Lung (tissue), 11 donors: ENCODE measurements at regions not wholly inside any gene's neighbourhood (a gene's known extent, or its start where the extent isn't known, plus 50 kb on each side); places are given as distances from the start of the nearest gene placed in this dataset.

Experiments used
- ATAC-seq: fragments of 200-7000 bp; cut with Tn5 transposase; one replicate; pipeline ENCODE4 v1.9.1; 2020; ENCODE audit warnings: moderate number of reproducible peaks; ENCODE audit not compliant: insufficient read depth, low FRiP score
- DNase-seq, 3 donors: peaks; one replicate each; pipeline ENCODE4 v3.0.0-alpha.2; 2013 to 2017
- H3K27ac ChIP-seq, 2 donors: one replicate each; pipeline ENCODE4 v1.5.1; 2013; ENCODE audit warnings: mild to moderate bottlenecking in 2 of 2, moderate library complexity in 2 of 2, control low read depth in 1 of 2, inconsistent platforms in 1 of 2, low read depth in 1 of 2, low read length in 1 of 2
- H3K27me3 ChIP-seq, 3 donors: one replicate each; pipeline ENCODE4 v1.5.1; 2013; ENCODE audit warnings: low read length in 2 of 3; ENCODE audit not compliant: control insufficient read depth in 3 of 3, insufficient read depth in 3 of 3
- H3K36me3 ChIP-seq, 4 donors: one replicate each; pipeline ENCODE4 v1.5.1; 2013; ENCODE audit warnings: low read length in 4 of 4, mild to moderate bottlenecking in 1 of 4, moderate library complexity in 1 of 4; ENCODE audit not compliant: control insufficient read depth in 4 of 4, insufficient read depth in 4 of 4
- H3K4me1 ChIP-seq, 5 donors: one replicate each; pipeline ENCODE4 v1.5.1; 2013; ENCODE audit warnings: low read length in 5 of 5, mild to moderate bottlenecking in 2 of 5, moderate library complexity in 1 of 5; ENCODE audit not compliant: control insufficient read depth in 5 of 5, insufficient read depth in 5 of 5
- H3K4me3 ChIP-seq: one replicate; pipeline ENCODE4 v1.5.1; 2013; ENCODE audit warnings: mild to moderate bottlenecking, control low read depth, moderate library complexity
- H3K9ac ChIP-seq, 2 donors: one replicate each; pipeline ENCODE4 v1.5.1; 2013; ENCODE audit warnings: low read length in 2 of 2, control low read depth in 1 of 2; ENCODE audit not compliant: insufficient read depth in 1 of 2
- H3K9me3 ChIP-seq, 4 donors: one replicate each; pipeline ENCODE4 v1.5.1; 2013; ENCODE audit warnings: low read length in 3 of 4, mild to moderate bottlenecking in 1 of 4, moderate library complexity in 1 of 4; ENCODE audit not compliant: control insufficient read depth in 4 of 4, insufficient read depth in 3 of 4
- WGBS, 2 donors: extraction: QIAGEN DNeasy Blood & Tissue Kit; methylation state at CpG; one replicate each; pipeline ENCODE4 v1.1.7; 2013; 5-methylcytosine and 5-hydroxymethylcytosine counted together
- TF ChIP-seq, protein P1 (sequence below): IDR thresholded peaks from 2 replicates; pipeline ENCODE4 v1.5.1; 2012; ENCODE audit warnings: mild to moderate bottlenecking; ENCODE audit errors: control extremely low read depth, extremely low read depth
- donor health status: control.
- donor health status: control.
- donor health status: Bipolar disorder and iron deficiency.
- donor health status: healthy.
- donor health status: DM: yes; HTN: yes; CAD: no.

DNA sequence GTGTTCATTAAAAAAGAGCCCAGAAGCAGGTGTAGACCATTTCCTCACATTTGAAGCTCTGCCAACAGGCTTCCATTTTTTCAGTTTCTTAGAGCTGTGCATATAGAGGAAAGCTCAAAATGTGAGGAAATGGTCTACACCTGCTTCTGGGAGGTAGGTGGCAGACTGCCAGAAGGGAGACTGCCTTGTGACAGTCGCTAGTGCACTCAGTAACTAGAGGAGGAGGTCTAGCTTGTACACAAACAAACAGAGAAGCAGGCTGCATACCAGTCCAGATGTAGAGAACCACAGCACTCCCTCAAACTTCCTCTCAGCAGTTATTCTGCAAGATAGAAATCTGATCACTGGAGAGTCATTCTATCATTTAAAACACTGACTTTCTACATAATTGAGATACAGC, 800.2 kb downstream of the EFNB2 start:
- Histone ChIP-seq H3K36me3 (no peaks in the 10 kb centered on the region), H3K4me3 (no peak overlapping the region), H3K9me3 (no peaks in the 10 kb centered on the region), H3K27me3 (no peaks in the 10 kb centered on the region), H3K9ac (no peak overlapping the region), H3K27ac (no peak overlapping the region), H3K4me1 (peaks cover 0 to 5% (median 0%) of the 10 kb centered on the region in 5 donors)
- TF ChIP-seq, protein P1, sequence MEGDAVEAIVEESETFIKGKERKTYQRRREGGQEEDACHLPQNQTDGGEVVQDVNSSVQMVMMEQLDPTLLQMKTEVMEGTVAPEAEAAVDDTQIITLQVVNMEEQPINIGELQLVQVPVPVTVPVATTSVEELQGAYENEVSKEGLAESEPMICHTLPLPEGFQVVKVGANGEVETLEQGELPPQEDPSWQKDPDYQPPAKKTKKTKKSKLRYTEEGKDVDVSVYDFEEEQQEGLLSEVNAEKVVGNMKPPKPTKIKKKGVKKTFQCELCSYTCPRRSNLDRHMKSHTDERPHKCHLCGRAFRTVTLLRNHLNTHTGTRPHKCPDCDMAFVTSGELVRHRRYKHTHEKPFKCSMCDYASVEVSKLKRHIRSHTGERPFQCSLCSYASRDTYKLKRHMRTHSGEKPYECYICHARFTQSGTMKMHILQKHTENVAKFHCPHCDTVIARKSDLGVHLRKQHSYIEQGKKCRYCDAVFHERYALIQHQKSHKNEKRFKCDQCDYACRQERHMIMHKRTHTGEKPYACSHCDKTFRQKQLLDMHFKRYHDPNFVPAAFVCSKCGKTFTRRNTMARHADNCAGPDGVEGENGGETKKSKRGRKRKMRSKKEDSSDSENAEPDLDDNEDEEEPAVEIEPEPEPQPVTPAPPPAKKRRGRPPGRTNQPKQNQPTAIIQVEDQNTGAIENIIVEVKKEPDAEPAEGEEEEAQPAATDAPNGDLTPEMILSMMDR = no peak
- DNase-seq (no peak), ATAC-seq (no peak)
- WGBS, 2 donors = 27 to 54% methylated on average over 1 of the region's 1 CpG

DNA sequence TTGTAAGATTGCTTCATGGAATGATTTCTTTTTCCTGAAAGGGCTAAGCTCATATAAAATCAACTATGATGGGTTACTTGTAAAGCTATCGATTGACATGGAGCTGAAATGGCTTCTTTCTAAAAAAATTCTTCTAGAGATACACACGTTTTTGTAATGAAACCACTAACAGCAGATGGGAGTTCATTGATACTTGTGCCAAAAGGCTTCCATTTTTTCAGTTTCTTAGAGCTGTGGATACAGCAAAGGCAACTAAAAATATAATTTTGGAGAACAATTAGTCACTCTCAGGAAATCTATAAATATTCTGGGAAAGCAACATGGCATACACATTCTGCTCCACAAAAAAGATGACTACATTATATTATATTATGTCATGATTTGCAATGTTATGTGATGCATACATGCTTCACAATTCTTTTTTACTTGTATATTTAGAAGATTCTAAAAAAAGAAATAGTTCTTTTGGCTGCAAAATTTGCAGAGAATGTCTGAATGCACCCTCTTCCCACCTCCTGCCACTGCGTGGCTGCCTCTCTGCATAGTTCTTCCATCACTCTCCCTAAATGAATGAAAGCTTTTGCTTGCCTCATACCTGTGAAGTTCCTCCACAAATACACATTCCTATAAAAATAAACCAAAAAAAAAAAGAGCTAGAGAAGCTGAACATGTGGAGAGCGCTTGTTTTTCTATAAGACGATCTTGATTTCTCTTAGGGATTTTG, 802.5 kb downstream of the EFNB2 start:
- Histone ChIP-seq H3K27ac (no peak overlapping the region), H3K36me3 (no peaks in the 10 kb centered on the region), H3K4me1 (peaks cover 0 to 5% (median 0%) of the 10 kb centered on the region in 5 donors), H3K4me3 (no peak overlapping the region), H3K9ac (no peak overlapping the region), H3K27me3 (no peaks in the 10 kb centered on the region), H3K9me3 (no peaks in the 10 kb centered on the region)
- TF ChIP-seq, protein P1 = no peak
- 91 to 92% methylated on average over 5 of the region's 5 CpGs for WGBS, 2 donors
- no peak for ATAC-seq
- DNase-seq = no peak

DNA sequence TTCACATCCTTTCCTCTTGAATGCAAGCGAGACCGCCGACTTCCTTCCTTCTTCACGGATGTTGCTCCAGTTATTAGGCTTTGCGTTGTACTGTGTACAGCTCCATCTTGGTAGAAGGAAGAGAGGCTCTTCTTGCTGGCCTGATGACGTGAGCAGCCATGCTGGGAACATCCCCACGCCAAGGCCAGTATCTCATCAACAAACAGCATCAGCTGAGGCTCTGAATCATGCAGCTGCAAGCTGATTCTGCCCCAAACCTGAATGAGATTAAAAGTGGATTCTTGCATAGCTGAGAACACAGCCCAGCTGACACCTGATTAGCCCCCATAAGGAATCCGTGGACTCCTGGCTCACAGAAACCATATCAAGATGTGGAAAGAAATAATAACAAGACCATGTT, 809.6 kb downstream of the EFNB2 start:
- no peak for ATAC-seq
- Histone ChIP-seq H3K4me3 (no peak overlapping the region), H3K4me1 (peaks cover 0 to 7% (median 2%) of the 10 kb centered on the region in 5 donors), H3K27ac (no peak overlapping the region), H3K36me3 (no peaks in the 10 kb centered on the region), H3K27me3 (no peaks in the 10 kb centered on the region), H3K9ac (no peak overlapping the region), H3K9me3 (no peaks in the 10 kb centered on the region)
- WGBS, 2 donors = 86 to 89% methylated on average over 8 of the region's 8 CpGs
- TF ChIP-seq, protein P1 = no peak
- no peak for DNase-seq

DNA sequence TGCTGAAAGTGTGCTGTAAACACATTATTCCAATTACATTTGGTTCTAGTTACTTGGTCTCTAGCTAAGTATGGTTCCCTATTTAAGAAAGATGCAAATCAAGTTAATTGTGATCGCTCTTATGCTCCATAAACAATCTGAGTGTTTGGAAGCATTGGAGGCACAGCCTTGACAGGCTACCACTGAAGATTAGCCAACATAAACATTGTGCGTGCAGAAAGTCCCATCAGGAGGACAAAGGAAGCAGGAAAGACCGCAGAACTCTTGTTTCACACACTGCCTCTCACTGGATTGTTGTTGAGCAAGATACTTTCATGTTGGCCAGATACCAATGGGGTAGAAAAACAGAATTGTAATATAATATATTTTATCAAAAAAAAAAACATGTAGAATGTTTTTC, 814.4 kb downstream of the EFNB2 start:
- WGBS, 2 donors = 47 to 61% methylated on average over 3 of the region's 3 CpGs
- Histone ChIP-seq H3K27me3 (no peaks in the 10 kb centered on the region), H3K4me1 (peaks cover 0 to 12% (median 4%) of the 10 kb centered on the region in 5 donors), H3K4me3 (no peak overlapping the region), H3K36me3 (no peaks in the 10 kb centered on the region), H3K9me3 (peaks cover 0 to 3% (median 0%) of the 10 kb centered on the region in 4 donors), H3K27ac (no peak overlapping the region), H3K9ac (no peak overlapping the region)
- no peak for ATAC-seq
- DNase-seq = peak; percentile 50 to 94 (median 89)
- TF ChIP-seq, protein P1 = no peak
